ENCODE measurements at regions not wholly inside any gene's neighbourhood (a gene's known extent, or its start where the extent isn't known, plus 50 kb on each side); places are given as distances from the start of the nearest gene placed in this dataset.

GRCh38 chr5:89916131-89916530, 493.4 kb downstream of the CETN3 start:
- Histone ChIP-seq H3K4me2 (ENCODE audit: low read depth, low read length, poor library complexity, severe bottlenecking) (no peak overlapping the region), H3K9ac (ENCODE audit: low read length) (no peak overlapping the region), H3K4me3 (ENCODE audit: insufficient read depth, low read length, poor library complexity, severe bottlenecking) (no peak overlapping the region), H3K9me3 (ENCODE audit: insufficient read depth, low read length) (no peaks in the 10 kb centered on the region), H3K27me3 (ENCODE audit: low read length) (no peaks in the 10 kb centered on the region), H3F3A (ENCODE audit: insufficient read depth) (no peaks in the 10 kb centered on the region), H2AFZ (ENCODE audit: low read depth, low read length, severe bottlenecking) (no peak overlapping the region), H3K9me2 (replicated peaks; ENCODE audit: insufficient read depth, low read length) (no peaks in the 10 kb centered on the region), H3K36me3 (ENCODE audit: low read length) (no peaks in the 10 kb centered on the region), H3K27ac (ENCODE audit: low read depth, low read length) (no peak overlapping the region), H4K20me1 (ENCODE audit: low read depth, low read length) (no peaks in the 10 kb centered on the region), H3K79me2 (ENCODE audit: insufficient read depth, low read length) (no peaks in the 10 kb centered on the region)
- no peak for TF ChIP-seq EZH2phosphoT487 (conservative IDR thresholded peaks at IDR 0.05; ENCODE audit: low read length)
- no peak for TF ChIP-seq CTCF (IDR thresholded peaks at IDR 0.05; ENCODE audit: insufficient read depth, low read length, poor library complexity, severe bottlenecking)

- TF ChIP-seq CTCF (IDR thresholded peaks at IDR 0.05; ENCODE audit: insufficient read depth, low read length, poor library complexity, severe bottlenecking) (no peak), EZH2phosphoT487 (conservative IDR thresholded peaks at IDR 0.05; ENCODE audit: low read length) (no peak)
- H3K79me2 ChIP-seq (ENCODE audit: insufficient read depth, low read length), result no peaks in the 10 kb centered on the region
- H3F3A ChIP-seq (ENCODE audit: insufficient read depth), result no peaks in the 10 kb centered on the region
- no peaks in the 10 kb centered on the region for H3K36me3 ChIP-seq (ENCODE audit: low read length)
- no peak overlapping the region for H2AFZ ChIP-seq (ENCODE audit: low read depth, low read length, severe bottlenecking)
- no peak overlapping the region for H3K4me2 ChIP-seq (ENCODE audit: low read depth, low read length, poor library complexity, severe bottlenecking)
- no peaks in the 10 kb centered on the region for H3K9me2 ChIP-seq (replicated peaks; ENCODE audit: insufficient read depth, low read length)
- H3K27me3 ChIP-seq (ENCODE audit: low read length), result no peaks in the 10 kb centered on the region
- no peak overlapping the region for H3K4me3 ChIP-seq (ENCODE audit: insufficient read depth, low read length, poor library complexity, severe bottlenecking)
- no peaks in the 10 kb centered on the region for H3K9me3 ChIP-seq (ENCODE audit: insufficient read depth, low read length)
- no peak overlapping the region for H3K9ac ChIP-seq (ENCODE audit: low read length)
- H3K27ac ChIP-seq (ENCODE audit: low read depth, low read length), result no peak overlapping the region
- H4K20me1 ChIP-seq (ENCODE audit: low read depth, low read length), result no peaks in the 10 kb centered on the region
Observed at GRCh38 chr5:89908876-89909275, 500.7 kb downstream of the CETN3 start.

- Histone ChIP-seq H3K27me3 (ENCODE audit: low read length) (no peaks in the 10 kb centered on the region), H3K9me2 (replicated peaks; ENCODE audit: insufficient read depth, low read length) (no peaks in the 10 kb centered on the region), H3K4me3 (ENCODE audit: insufficient read depth, low read length, poor library complexity, severe bottlenecking) (no peak overlapping the region), H3K79me2 (ENCODE audit: insufficient read depth, low read length) (no peaks in the 10 kb centered on the region), H3K27ac (ENCODE audit: low read depth, low read length) (no peak overlapping the region), H3K9me3 (ENCODE audit: insufficient read depth, low read length) (no peaks in the 10 kb centered on the region), H4K20me1 (ENCODE audit: low read depth, low read length) (no peaks in the 10 kb centered on the region), H3K36me3 (ENCODE audit: low read length) (no peaks in the 10 kb centered on the region), H3K4me2 (ENCODE audit: low read depth, low read length, poor library complexity, severe bottlenecking) (no peak overlapping the region), H2AFZ (ENCODE audit: low read depth, low read length, severe bottlenecking) (no peak overlapping the region), H3K9ac (ENCODE audit: low read length) (no peak overlapping the region), H3F3A (ENCODE audit: insufficient read depth) (no peaks in the 10 kb centered on the region)
- no peak for TF ChIP-seq CTCF (IDR thresholded peaks at IDR 0.05; ENCODE audit: insufficient read depth, low read length, poor library complexity, severe bottlenecking)
- TF ChIP-seq EZH2phosphoT487 (conservative IDR thresholded peaks at IDR 0.05; ENCODE audit: low read length), result no peak
Observed at GRCh38 chr5:89904442-89904841, 505.1 kb downstream of the CETN3 start.

All from SU-DHL-6 (cell line).